Spleen (tissue), 7 donors: ENCODE measurements at regions not wholly inside any gene's neighbourhood (a gene's known extent, or its start where the extent isn't known, plus 50 kb on each side); places are given as distances from the start of the nearest gene placed in this dataset.

Source experiments
- CTCF ChIP-seq, 11 experiments: fragments of 200-600 bp in 7 of 11; fragments of 450-650 bp in 4 of 11; sonication (generic) in 4 of 11; IDR thresholded peaks in 8 of 11; conservative IDR thresholded peaks in 3 of 11; 1 replicate in 7 of 11; 2 replicates in 4 of 11; pipeline versions ENCODE4 v1.4.0 to v1.8.0; 2016 to 2021; ENCODE audit warnings: antibody characterized with exemption in 11 of 11, inconsistent platforms in 4 of 11, mild to moderate bottlenecking in 1 of 11
- POLR2AphosphoS5 ChIP-seq, 3 donors: sonication (generic); formaldehyde crosslinking; IDR thresholded peaks; one replicate each; pipeline ENCODE4 v1.5.1; 2017; ENCODE audit warnings: antibody characterized with exemption in 3 of 3
- donor health status: DM: no; HTN: no; CAD: no; lungs with moderate emphysema.
- donor health status: DM: no; HTN: no; CAD: no.
- donor health status: DM: no; HTN: no; CAD: no.

- TF ChIP-seq CTCF (IDR thresholded peaks at IDR 0.05 in 8 of 11, conservative IDR thresholded peaks at IDR 0.05 in 3 of 11) (no peak), POLR2AphosphoS5 (IDR thresholded peaks at IDR 0.05) (no peak)
Measured at GRCh38 chr7:17613338-17614041, 315.0 kb downstream of the AHR start.
